ENCODE measurements at regions not wholly inside any gene's neighbourhood (a gene's known extent, or its start where the extent isn't known, plus 50 kb on each side); places are given as distances from the start of the nearest gene placed in this dataset.

DNA sequence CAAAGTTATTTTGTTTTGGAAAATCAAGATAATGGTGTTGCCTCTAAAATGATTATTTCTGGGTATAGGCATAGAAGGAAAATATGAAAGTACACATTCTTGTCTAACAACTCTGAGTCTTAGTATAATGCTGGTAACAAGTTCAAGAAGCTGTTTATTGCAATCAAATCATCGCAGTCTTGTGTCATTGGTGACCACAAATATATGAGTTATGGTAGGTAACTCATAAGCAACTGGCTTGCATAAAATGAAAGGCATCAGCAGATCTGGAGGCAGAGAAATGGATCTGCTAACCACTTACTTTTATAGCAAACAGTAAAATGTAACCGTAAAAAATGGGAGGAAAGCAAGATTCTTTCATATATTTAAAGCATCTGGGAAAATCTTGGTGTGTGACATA lies 156.2 kb upstream of the TCF4 start (continued):
- TF ChIP-seq, protein P1, sequence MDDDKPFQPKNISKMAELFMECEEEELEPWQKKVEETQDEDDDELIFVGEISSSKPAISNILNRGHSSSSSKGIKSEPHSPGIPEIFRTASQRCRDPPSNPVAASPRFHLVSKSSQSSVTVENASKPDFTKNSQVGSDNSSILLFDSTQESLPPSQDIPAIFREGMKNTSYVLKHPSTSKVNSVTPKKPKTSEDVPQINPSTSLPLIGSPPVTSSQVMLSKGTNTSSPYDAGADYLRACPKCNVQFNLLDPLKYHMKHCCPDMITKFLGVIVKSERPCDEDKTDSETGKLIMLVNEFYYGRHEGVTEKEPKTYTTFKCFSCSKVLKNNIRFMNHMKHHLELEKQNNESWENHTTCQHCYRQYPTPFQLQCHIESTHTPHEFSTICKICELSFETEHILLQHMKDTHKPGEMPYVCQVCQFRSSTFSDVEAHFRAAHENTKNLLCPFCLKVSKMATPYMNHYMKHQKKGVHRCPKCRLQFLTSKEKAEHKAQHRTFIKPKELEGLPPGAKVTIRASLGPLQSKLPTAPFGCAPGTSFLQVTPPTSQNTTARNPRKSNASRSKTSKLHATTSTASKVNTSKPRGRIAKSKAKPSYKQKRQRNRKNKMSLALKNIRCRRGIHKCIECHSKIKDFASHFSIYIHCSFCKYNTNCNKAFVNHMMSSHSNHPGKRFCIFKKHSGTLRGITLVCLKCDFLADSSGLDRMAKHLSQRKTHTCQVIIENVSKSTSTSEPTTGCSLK (tag by site-specific recombination; IDR thresholded peaks at IDR 0.05) = no peak
- no peak for TF ChIP-seq OSR2 (tag by site-specific recombination; IDR thresholded peaks at IDR 0.05)
- TF ChIP-seq ZNF202 (tag by site-specific recombination; IDR thresholded peaks at IDR 0.05; ENCODE audit: borderline replicate concordance) = no peak
- no peak for TF ChIP-seq ZNF776 (tag by site-specific recombination; IDR thresholded peaks at IDR 0.05; ENCODE audit: borderline replicate concordance)
- no peak for TF ChIP-seq ZFP37 (tag by site-specific recombination; IDR thresholded peaks at IDR 0.05)

DNA sequence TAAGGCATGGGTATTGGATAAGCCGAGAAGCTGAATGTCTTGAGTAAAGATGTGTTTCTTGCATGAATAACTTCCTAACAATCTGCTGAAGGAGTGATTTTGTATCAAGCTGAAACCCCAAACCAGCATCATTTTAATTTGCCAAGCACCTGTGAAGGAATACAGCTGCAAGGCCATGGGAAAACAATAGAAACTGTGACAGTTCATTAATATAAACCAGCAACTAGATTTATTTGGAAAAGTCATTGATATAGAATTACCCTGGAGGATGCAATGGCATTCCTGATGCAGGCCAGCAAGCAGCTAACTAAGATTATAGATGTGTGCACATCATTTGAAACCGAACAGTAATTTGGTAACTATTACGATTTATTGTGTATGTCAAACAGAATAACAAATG lies 155.7 kb upstream of the TCF4 start:
- Histone ChIP-seq H3K4me3 (ENCODE audit: low read depth, low read length) (no peak overlapping the region), H3K4me1 (ENCODE audit: control insufficient read depth, insufficient read depth, low read length) (peaks cover 6% of the 10 kb centered on the region; the same call in 1 of the 2 replicates), H3K36me3 (ENCODE audit: control insufficient read depth in 2 of 2, insufficient read depth in 1 of 2, low read length in 2 of 2) (no peaks in the 10 kb centered on the region), H3K27ac (ENCODE audit: extremely low read depth, low read depth, low read length) (no peak overlapping the region), H3K9me3 (ENCODE audit: control insufficient read depth, insufficient read depth, low read depth, low read length) (no peaks in the 10 kb centered on the region)
- ChIA-PET CTCF (interaction anchor here (0.6 kb wide), 2 partner anchors 15 to 250 kb away, joined by 3 to 4 read pairs; no protein-coding TSS in a partner anchor), POLR2A (no interaction called here)
- TF ChIP-seq ZNF473 (tag by site-specific recombination; IDR thresholded peaks at IDR 0.05) (no peak), ZNF596 (tag by site-specific recombination; IDR thresholded peaks at IDR 0.05) (no peak), ZNF423 (tag by site-specific recombination; IDR thresholded peaks at IDR 0.05) (no peak), ZNF350 (tag by site-specific recombination; IDR thresholded peaks at IDR 0.05) (no peak), ZNF121 (tag by site-specific recombination; IDR thresholded peaks at IDR 0.05) (no peak), ZNF626 (tag by site-specific recombination; IDR thresholded peaks at IDR 0.05) (no peak), HOXD13 (CRISPR knock-in tag; IDR thresholded peaks at IDR 0.05; ENCODE audit: borderline replicate concordance) (no peak), ZNF560 (tag by site-specific recombination; IDR thresholded peaks at IDR 0.05; ENCODE audit: borderline replicate concordance) (no peak), ZNF501 (tag by site-specific recombination; IDR thresholded peaks at IDR 0.05) (no peak), SCRT1 (tag by site-specific recombination; IDR thresholded peaks at IDR 0.05; ENCODE audit: borderline replicate concordance) (no peak)
- TF ChIP-seq, protein P2, sequence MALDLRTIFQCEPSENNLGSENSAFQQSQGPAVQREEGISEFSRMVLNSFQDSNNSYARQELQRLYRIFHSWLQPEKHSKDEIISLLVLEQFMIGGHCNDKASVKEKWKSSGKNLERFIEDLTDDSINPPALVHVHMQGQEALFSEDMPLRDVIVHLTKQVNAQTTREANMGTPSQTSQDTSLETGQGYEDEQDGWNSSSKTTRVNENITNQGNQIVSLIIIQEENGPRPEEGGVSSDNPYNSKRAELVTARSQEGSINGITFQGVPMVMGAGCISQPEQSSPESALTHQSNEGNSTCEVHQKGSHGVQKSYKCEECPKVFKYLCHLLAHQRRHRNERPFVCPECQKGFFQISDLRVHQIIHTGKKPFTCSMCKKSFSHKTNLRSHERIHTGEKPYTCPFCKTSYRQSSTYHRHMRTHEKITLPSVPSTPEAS (tag by site-specific recombination; IDR thresholded peaks at IDR 0.05) = no peak
- TF ChIP-seq, protein P3, sequence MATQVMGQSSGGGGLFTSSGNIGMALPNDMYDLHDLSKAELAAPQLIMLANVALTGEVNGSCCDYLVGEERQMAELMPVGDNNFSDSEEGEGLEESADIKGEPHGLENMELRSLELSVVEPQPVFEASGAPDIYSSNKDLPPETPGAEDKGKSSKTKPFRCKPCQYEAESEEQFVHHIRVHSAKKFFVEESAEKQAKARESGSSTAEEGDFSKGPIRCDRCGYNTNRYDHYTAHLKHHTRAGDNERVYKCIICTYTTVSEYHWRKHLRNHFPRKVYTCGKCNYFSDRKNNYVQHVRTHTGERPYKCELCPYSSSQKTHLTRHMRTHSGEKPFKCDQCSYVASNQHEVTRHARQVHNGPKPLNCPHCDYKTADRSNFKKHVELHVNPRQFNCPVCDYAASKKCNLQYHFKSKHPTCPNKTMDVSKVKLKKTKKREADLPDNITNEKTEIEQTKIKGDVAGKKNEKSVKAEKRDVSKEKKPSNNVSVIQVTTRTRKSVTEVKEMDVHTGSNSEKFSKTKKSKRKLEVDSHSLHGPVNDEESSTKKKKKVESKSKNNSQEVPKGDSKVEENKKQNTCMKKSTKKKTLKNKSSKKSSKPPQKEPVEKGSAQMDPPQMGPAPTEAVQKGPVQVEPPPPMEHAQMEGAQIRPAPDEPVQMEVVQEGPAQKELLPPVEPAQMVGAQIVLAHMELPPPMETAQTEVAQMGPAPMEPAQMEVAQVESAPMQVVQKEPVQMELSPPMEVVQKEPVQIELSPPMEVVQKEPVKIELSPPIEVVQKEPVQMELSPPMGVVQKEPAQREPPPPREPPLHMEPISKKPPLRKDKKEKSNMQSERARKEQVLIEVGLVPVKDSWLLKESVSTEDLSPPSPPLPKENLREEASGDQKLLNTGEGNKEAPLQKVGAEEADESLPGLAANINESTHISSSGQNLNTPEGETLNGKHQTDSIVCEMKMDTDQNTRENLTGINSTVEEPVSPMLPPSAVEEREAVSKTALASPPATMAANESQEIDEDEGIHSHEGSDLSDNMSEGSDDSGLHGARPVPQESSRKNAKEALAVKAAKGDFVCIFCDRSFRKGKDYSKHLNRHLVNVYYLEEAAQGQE (tag by site-specific recombination; IDR thresholded peaks at IDR 0.05) = no peak
- TF ChIP-seq, protein P1 (tag by site-specific recombination; IDR thresholded peaks at IDR 0.05) = no peak
